Thoracic aorta (tissue), 2 donors: ENCODE measurements at regions not wholly inside any gene's neighbourhood (a gene's known extent, or its start where the extent isn't known, plus 50 kb on each side); places are given as distances from the start of the nearest gene placed in this dataset.
"Not testable (repeated sequence)": the region's sequence is repeated elsewhere in the genome, so short reads cannot be mapped to it uniquely, and the experiment has no call there.

Source experiments
- ATAC-seq: fragments of 150-250 bp; one replicate; pipeline ENCODE4 v1.8.0; 2017; ENCODE audit warnings: low read depth; ENCODE audit not compliant: insufficient number of reproducible peaks, low FRiP score
- DNase-seq: peaks from one replicate; pipeline ENCODE4 v3.0.0-alpha.2; 2020; ENCODE audit warnings: low spot score
- H3K27ac ChIP-seq, 2 donors: fragments of 200-600 bp; sonication (generic); 1 replicate in 1 of 2; 2 replicates in 1 of 2; pipeline ENCODE4 v1.5.1; 2016; ENCODE audit warnings: mild to moderate bottlenecking in 2 of 2, moderate library complexity in 2 of 2
- H3K27me3 ChIP-seq: fragments of 200-600 bp; sonication (generic); replicated peaks from 2 replicates; pipeline ENCODE4 v1.6.0; 2016; ENCODE audit warnings: mild to moderate bottlenecking; ENCODE audit not compliant: insufficient read depth
- H3K36me3 ChIP-seq: fragments of 200-600 bp; sonication (generic); one replicate; pipeline ENCODE4 v1.5.1; 2016
- H3K4me1 ChIP-seq, 2 donors: fragments of 200-600 bp; sonication (generic); 1 replicate in 1 of 2; 2 replicates in 1 of 2; pipeline versions ENCODE4 v1.5.1 to v1.6.0; 2016; ENCODE audit warnings: low read depth in 2 of 2, mild to moderate bottlenecking in 1 of 2; ENCODE audit not compliant: control insufficient read depth in 1 of 2
- H3K4me3 ChIP-seq: fragments of 200-600 bp; sonication (generic); 2 replicates; pipeline ENCODE4 v1.5.1; 2016; ENCODE audit warnings: mild to moderate bottlenecking
- H3K9me3 ChIP-seq: fragments of 200-600 bp; sonication (generic); 2 replicates; pipeline ENCODE4 v1.5.1; 2016
- TF ChIP-seq, protein P1 (sequence below): fragments of 200-600 bp; sonication (generic); IDR thresholded peaks from one replicate; pipeline ENCODE4 v1.5.1; 2019; ENCODE audit warnings: antibody characterized with exemption

DNA sequence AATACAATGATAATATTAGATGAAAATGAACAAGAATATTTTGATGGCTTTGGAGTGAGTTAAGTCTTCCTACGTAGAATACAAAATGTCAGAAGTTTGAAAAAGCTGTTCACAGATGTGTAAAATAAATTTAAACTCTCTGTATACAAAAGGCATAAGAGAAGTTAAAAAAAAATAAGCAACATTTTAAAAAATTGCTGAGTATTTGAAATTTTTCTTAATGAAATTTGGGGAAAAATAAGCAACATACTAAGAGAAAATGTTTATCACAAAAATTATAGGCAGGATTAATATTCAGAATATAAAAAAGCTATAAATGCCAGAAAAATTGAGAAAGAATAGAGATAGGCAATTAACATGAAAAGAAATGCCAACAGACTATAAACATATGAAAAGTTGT is 470.7 kb upstream of the TRPC7 start:
- Histone ChIP-seq H3K36me3 (no peaks in the 10 kb centered on the region), H3K9me3 (no peaks in the 10 kb centered on the region), H3K27me3 (no peaks in the 10 kb centered on the region), H3K4me1 (no peaks in the 10 kb centered on the region), H3K4me3 (no peak overlapping the region), H3K27ac (no peak overlapping the region)
- DNase-seq (no peak), ATAC-seq (no peak)
- TF ChIP-seq, protein P1, sequence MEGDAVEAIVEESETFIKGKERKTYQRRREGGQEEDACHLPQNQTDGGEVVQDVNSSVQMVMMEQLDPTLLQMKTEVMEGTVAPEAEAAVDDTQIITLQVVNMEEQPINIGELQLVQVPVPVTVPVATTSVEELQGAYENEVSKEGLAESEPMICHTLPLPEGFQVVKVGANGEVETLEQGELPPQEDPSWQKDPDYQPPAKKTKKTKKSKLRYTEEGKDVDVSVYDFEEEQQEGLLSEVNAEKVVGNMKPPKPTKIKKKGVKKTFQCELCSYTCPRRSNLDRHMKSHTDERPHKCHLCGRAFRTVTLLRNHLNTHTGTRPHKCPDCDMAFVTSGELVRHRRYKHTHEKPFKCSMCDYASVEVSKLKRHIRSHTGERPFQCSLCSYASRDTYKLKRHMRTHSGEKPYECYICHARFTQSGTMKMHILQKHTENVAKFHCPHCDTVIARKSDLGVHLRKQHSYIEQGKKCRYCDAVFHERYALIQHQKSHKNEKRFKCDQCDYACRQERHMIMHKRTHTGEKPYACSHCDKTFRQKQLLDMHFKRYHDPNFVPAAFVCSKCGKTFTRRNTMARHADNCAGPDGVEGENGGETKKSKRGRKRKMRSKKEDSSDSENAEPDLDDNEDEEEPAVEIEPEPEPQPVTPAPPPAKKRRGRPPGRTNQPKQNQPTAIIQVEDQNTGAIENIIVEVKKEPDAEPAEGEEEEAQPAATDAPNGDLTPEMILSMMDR: no peak

DNA sequence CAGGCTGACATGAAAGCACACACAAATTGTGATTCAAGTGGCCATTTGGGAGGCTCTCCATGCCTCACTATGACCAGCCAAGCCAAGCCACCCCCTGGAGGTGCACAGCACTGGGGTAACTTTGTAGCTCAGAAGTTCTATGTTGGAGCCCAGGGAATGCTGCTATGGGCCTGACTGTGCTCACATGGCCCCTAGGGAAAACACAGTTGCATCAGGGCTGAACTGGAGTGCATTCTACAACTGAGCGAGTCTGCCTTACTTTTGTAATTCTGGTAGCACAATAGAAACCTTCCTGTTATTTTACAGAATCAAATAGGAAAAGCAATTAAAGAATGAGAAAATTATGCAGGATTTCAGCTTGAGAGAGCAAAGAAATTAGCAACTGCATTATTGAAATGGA is 455.5 kb upstream of the TRPC7 start:
- Histone ChIP-seq H3K36me3 (no peaks in the 10 kb centered on the region), H3K4me3 (no peak overlapping the region), H3K27ac (no peak overlapping the region), H3K9me3 (no peaks in the 10 kb centered on the region), H3K27me3 (no peaks in the 10 kb centered on the region), H3K4me1 (no peaks in the 10 kb centered on the region)
- ATAC-seq: no peak
- TF ChIP-seq, protein P1: no peak
- no peak for DNase-seq

DNA sequence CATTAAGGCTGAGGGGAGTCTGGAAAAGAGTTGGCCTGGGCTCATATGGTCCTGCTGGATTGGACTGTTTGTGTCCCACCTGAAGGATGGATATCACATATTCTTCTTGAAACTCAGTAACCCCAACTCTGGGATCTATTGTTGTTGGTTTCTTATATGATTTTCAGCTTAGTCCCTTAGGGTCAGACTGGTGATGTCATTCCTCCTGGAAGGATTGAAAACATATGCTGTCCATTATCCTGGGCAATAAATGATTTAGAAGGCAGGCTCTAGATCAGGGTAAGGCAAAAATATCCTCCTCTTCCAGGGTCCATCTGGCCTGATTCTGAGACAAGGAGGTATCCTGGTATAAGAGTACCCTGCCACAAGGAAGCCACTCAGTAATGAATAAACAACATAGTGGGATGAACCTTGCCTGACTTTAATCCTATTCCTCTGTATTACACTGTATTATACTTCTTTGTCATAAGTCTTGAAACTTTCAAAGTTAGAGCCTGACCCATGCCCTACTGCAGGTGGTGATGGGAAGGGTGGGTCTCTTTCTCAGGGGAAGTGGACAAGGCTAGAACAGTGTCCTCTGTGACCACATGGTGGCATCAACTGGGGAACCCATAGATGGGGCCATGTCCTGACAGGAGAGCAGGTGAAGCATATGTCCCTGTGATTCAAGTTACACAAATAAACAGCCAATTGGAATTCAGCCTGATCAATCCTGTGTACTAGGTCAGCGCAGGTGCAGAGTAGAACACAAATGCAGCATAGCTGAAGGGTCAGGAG is 454.4 kb upstream of the TRPC7 start:
- Histone ChIP-seq H3K36me3 (no peaks in the 10 kb centered on the region), H3K27ac (no peak overlapping the region), H3K4me3 (no peak overlapping the region), H3K9me3 (no peaks in the 10 kb centered on the region), H3K4me1 (no peaks in the 10 kb centered on the region), H3K27me3 (no peaks in the 10 kb centered on the region)
- DNase-seq: no peak
- no peak for ATAC-seq
- TF ChIP-seq, protein P1: no peak

DNA sequence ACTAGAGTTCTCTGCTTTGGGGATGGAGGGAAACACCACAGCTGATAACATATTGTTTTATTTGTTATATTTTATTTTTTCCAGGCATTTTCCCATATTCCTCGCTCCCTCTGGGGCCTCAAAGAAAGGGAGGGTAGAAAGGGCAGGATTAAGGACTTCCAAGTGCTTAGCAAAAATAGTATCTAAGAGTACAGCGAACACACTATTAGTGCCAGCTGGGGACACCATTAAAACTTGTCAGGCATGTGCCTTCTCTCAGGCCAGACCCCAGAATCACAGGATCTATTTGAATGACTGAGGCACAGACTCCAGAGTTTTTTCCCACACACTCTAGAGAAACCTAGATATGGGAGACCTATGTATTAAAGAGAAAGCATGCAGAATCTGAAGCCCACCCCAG is 451.0 kb upstream of the TRPC7 start:
- Histone ChIP-seq H3K4me1 (no peaks in the 10 kb centered on the region), H3K27ac (no peak overlapping the region), H3K36me3 (no peaks in the 10 kb centered on the region), H3K9me3 (no peaks in the 10 kb centered on the region), H3K27me3 (no peaks in the 10 kb centered on the region), H3K4me3 (no peak overlapping the region)
- ATAC-seq: no peak
- DNase-seq: no peak
- TF ChIP-seq, protein P1: no peak

DNA sequence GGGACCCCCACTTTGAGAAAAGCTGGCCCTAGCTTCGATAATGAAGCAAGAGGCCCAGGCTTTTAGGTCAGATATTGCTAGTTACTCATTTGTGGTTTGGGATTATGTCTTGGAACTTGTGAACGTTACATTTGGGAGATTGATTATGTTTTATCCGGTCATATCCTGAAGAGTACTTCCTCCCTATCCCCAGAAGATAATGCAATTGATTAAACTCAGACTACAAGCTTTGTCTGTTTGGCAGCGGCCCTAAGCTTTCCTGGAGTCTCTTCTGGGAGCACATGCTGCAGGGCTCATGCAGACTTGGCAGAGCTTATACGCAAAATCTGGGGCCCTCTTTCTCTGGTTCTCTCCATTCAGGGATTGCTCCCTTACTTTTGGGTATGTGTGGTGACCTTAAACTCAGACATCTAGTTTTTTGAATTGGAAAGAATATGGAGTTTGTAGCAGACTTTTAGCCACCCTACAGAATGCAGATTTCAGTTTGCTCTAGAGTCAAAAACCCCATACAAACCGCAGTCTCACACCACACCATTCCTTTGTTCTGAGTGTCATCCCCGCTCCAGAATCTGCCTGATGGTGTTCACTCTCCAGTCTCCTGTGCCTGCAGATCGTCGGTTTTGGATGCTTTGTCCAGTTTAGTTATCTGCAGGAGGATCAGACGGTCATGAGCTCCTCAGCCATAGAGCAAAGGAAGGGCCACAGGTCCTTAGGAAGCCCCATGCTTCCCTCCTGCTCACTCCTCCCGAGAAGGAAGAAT is 449.5 kb upstream of the TRPC7 start:
- no peaks in the 10 kb centered on the region for H3K9me3 ChIP-seq
- no peaks in the 10 kb centered on the region for H3K4me1 ChIP-seq
- H3K36me3 ChIP-seq: no peaks in the 10 kb centered on the region
- ATAC-seq (no peak), DNase-seq (no peak)
- no peaks in the 10 kb centered on the region for H3K27me3 ChIP-seq
- TF ChIP-seq, protein P1: no peak
- H3K27ac ChIP-seq: no peak overlapping the region
- no peak overlapping the region for H3K4me3 ChIP-seq

DNA sequence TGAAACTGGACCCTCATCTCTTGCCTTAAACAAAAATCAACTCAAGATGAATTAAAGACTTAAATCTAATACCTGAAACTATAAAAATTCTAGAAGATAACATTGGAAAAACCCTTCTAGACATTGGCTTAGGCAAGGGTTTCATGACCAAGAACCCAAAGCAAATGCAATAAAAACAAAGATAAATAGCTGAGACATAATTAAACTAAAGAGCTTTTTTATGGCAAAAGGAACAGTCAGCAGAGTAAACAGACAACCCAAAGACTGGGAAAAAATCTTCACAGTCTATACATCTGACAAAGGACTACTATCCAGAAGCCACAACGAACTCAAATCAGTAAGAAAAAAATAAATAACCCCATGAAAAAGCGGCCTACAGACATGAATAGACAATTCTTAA is 446.9 kb upstream of the TRPC7 start:
- not testable (repeated sequence) for H3K4me1 ChIP-seq, H3K27me3 ChIP-seq, H3K9me3 ChIP-seq, DNase-seq, H3K36me3 ChIP-seq, H3K27ac ChIP-seq, ATAC-seq, H3K4me3 ChIP-seq
